T47D (cell line): ENCODE measurements at regions not wholly inside any gene's neighbourhood (a gene's known extent, or its start where the extent isn't known, plus 50 kb on each side); places are given as distances from the start of the nearest gene placed in this dataset.
A peak's percentile ranks its signal among the peaks of the same experiment; 100 is the strongest.
"Not testable (repeated sequence)": the region's sequence is repeated elsewhere in the genome, so short reads cannot be mapped to it uniquely, and the experiment has no call there.

Experiments
- DNase-seq, 2 experiments: peaks; one replicate each; pipeline versions ENCODE4 v3.0.0 to v3.0.0-alpha.2; 2011 to 2012; ENCODE audit warnings: low read depth in 1 of 2, low spot score in 1 of 2
- JUND ChIP-seq: IDR thresholded peaks from 2 replicates; pipeline ENCODE4 v1.6.1; 2012; ENCODE audit warnings: low read depth
- in situ Hi-C: cut with HindIII; loops from 2 replicates; pipeline ENCODE4 v1.10.0; 2016; ENCODE audit warnings: low sequenced_read_pairs, low pct_unique_long_range_greater_than_20kb

- in situ Hi-C loops = no loop called here
- no peak for TF ChIP-seq JUND
- no peak for DNase-seq
Observed at GRCh38 chr10:130930821-130931220, 380.7 kb downstream of the TCERG1L start.

- in situ Hi-C loops = no loop called here
- TF ChIP-seq JUND = no peak
- no peak for DNase-seq
Observed at GRCh38 chr10:130931256-130931655, 380.3 kb downstream of the TCERG1L start.

- no peak for TF ChIP-seq JUND
- in situ Hi-C loops = no loop called here
- DNase-seq = no peak
Observed at GRCh38 chr10:130932326-130933007, 379.1 kb downstream of the TCERG1L start.

- in situ Hi-C loops = no loop called here
- no peak for TF ChIP-seq JUND
- no peak for DNase-seq
Observed at GRCh38 chr10:130933008-130933390, 378.5 kb downstream of the TCERG1L start.

- no peak for DNase-seq
- no peak for TF ChIP-seq JUND
- in situ Hi-C loops = no loop called here
Observed at GRCh38 chr10:130934293-130935127, 377.0 kb downstream of the TCERG1L start.

- in situ Hi-C loops = no loop called here
- DNase-seq = no peak
- no peak for TF ChIP-seq JUND
Observed at GRCh38 chr10:130935128-130935439, 376.4 kb downstream of the TCERG1L start.

- TF ChIP-seq JUND = no peak
- in situ Hi-C loops = no loop called here
Observed at GRCh38 chr10:130935897-130936550, 375.5 kb downstream of the TCERG1L start.

GRCh38 chr10:130936851-130937250 is 374.7 kb downstream of the TCERG1L start:
- DNase-seq = peak; percentile 14 to 19

More at GRCh38 chr10:130935897-130936550, 375.5 kb downstream of the TCERG1L start:
- DNase-seq = no peak

GRCh38 chr10:130938051-130938450 is 373.5 kb downstream of the TCERG1L start:
- no peak for DNase-seq
- in situ Hi-C loops = no loop called here
- TF ChIP-seq JUND = no peak

More at GRCh38 chr10:130936851-130937250, 374.7 kb downstream of the TCERG1L start:
- no peak for TF ChIP-seq JUND
- in situ Hi-C loops = no loop called here

GRCh38 chr10:130938891-130939290 is 372.6 kb downstream of the TCERG1L start:
- DNase-seq, in situ Hi-C loops: not testable (repeated sequence)

- in situ Hi-C loops = no loop called here
- TF ChIP-seq JUND = no peak
- DNase-seq = no peak
Observed at GRCh38 chr10:130941886-130942285, 369.6 kb downstream of the TCERG1L start.

- no peak for DNase-seq
- in situ Hi-C loops = no loop called here
- TF ChIP-seq JUND = no peak
Observed at GRCh38 chr10:130952086-130952485, 359.4 kb downstream of the TCERG1L start.

- TF ChIP-seq JUND = no peak
- no peak for DNase-seq
- in situ Hi-C loops = no loop called here
Observed at GRCh38 chr10:130954326-130954905, 357.1 kb downstream of the TCERG1L start.
